GM12874 (cell line): ENCODE measurements at regions not wholly inside any gene's neighbourhood (a gene's known extent, or its start where the extent isn't known, plus 50 kb on each side); places are given as distances from the start of the nearest gene placed in this dataset.

Source experiments
- CTCF ChIP-seq: IDR thresholded peaks from 2 replicates; pipeline ENCODE4 v1.5.1; 2011; ENCODE audit warnings: low read depth, mild to moderate bottlenecking, control low read depth, low read length, moderate library complexity; ENCODE audit not compliant: insufficient read depth

GRCh38 chr14:86237733-86238132 lies 707.8 kb downstream of the FLRT2 start:
- TF ChIP-seq CTCF: no peak

- no peak for TF ChIP-seq CTCF
These were observed 691.8 kb downstream of the FLRT2 start for GRCh38 chr14:86221755-86222154.

GRCh38 chr14:86221000-86221399 lies 691.1 kb downstream of the FLRT2 start:
- no peak for TF ChIP-seq CTCF

- no peak for TF ChIP-seq CTCF
These were observed 687.6 kb downstream of the FLRT2 start for GRCh38 chr14:86217523-86217922.

- no peak for TF ChIP-seq CTCF
These were observed 673.9 kb downstream of the FLRT2 start for GRCh38 chr14:86203843-86204242.

- no peak for TF ChIP-seq CTCF
These were observed 666.5 kb downstream of the FLRT2 start for GRCh38 chr14:86196471-86196870.

- TF ChIP-seq CTCF: no peak
These were observed 663.8 kb downstream of the FLRT2 start for GRCh38 chr14:86193756-86194155.

GRCh38 chr14:86179980-86180379 lies 650.0 kb downstream of the FLRT2 start:
- TF ChIP-seq CTCF: no peak
